Activated CD4-positive, alpha-beta T cell treated with anti-CD3 and anti-CD28 coated beads for 36 hours (primary cell): ENCODE measurements at regions not wholly inside any gene's neighbourhood (a gene's known extent, or its start where the extent isn't known, plus 50 kb on each side); places are given as distances from the start of the nearest gene placed in this dataset.

Experiments
- ATAC-seq: fragments of 200-7000 bp; cut with Tn5 transposase; one replicate; pipeline ENCODE4 v1.10.0; 2021; ENCODE audit warnings: mild to moderate bottlenecking, moderate library complexity
- CTCF ChIA-PET: fragments of 350-600 bp; sonication (Branson Sonifier 250); formaldehyde crosslinking; loops from one replicate; lab custom pipeline; 2021; ENCODE audit warnings: antibody characterized with exemption; lab: Charles Lee
- POLR2A ChIA-PET: fragments of 350-600 bp; sonication (Branson Sonifier 250); formaldehyde crosslinking; loops from one replicate; lab custom pipeline; 2021; ENCODE audit warnings: antibody characterized with exemption, inconsistent platforms; lab: Charles Lee
- DNase-seq: peaks from one replicate; pipeline ENCODE4 v3.0.0-alpha.2; 2020
- H3K27ac Mint-ChIP-seq: one replicate; pipeline ENCODE4 v1.8.0; 2021; ENCODE audit warnings: mixed read lengths
- H3K27me3 Mint-ChIP-seq: one replicate; pipeline ENCODE4 v1.8.0; 2021; ENCODE audit warnings: mixed read lengths
- H3K36me3 Mint-ChIP-seq: one replicate; pipeline ENCODE4 v1.8.0; 2021; ENCODE audit warnings: low read depth, mixed read lengths
- H3K4me1 Mint-ChIP-seq: one replicate; pipeline ENCODE4 v1.8.0; 2021; ENCODE audit warnings: mixed read lengths
- H3K4me3 Mint-ChIP-seq: one replicate; pipeline ENCODE4 v1.8.0; 2021; ENCODE audit warnings: mild to moderate bottlenecking, moderate library complexity, mixed read lengths
- H3K9me3 Mint-ChIP-seq: one replicate; pipeline ENCODE4 v1.8.0; 2021; ENCODE audit warnings: low read depth, mixed read lengths
- intact Hi-C, 2 experiments: fragments of 100-400 bp; cut with DNase I in 1 of 2; cut with micrococcal nuclease in 1 of 2; formaldehyde crosslinking; loops; one replicate each; pipeline versions ENCODE4 v1.14.2 to v1.15.1; 2022 to 2024; cut with DNase I, micrococcal nuclease

GRCh38 chr11:22491555-22492225 lies 133.9 kb downstream of the FANCF start:
- ATAC-seq (no peak), DNase-seq (no peak)
- Mint-ChIP-seq H3K9me3 (no peaks in the 10 kb centered on the region), H3K27me3 (peaks cover 4% of the 10 kb centered on the region), H3K4me3 (no peak overlapping the region), H3K27ac (no peak overlapping the region), H3K4me1 (no peaks in the 10 kb centered on the region), H3K36me3 (no peaks in the 10 kb centered on the region)
- ChIA-PET POLR2A (no interaction called here), CTCF (interaction anchor here (1.2 kb wide), 1 partner anchor 143 kb away, joined by 3 read pairs; no protein-coding TSS in a partner anchor)
- intact Hi-C loops, result no loop called here

DNA sequence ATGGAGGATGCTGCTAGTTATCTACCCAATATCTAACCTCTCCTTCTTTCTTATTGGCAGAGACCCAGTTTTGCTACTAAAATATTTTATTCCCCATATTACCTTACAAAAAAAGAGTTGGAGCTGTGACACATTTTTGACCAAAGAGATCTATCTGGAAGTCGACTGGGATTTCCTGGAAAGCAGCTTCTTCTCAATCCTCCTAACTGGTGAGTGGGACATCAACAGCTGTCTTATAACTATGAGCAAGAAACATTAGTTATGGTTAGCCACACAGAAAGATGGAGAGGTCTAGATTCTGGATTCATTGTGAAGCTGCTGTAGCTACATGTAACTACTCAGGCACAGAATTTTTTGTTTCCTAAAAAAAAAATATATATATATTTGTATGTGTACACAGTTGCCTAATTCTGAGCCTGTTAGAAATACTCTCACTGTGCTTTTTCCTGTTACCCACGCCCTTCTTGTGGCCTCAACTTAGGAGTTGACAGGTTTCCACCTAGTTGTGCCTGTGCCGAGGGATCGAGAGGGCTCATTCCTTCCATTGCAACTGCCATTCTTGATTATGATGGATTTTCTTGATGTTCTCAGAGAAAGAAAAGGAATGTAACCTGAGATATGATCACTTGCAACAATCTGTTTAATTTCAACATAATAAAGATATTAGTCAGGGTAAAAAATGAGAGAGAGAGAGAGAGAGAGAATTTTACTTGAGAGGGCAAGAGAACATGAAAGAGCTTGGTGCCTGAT lies 142.0 kb downstream of the SLC17A6 start:
- no peaks in the 10 kb centered on the region for H3K4me1 Mint-ChIP-seq
- CTCF ChIA-PET, result interaction anchor here (1.7 kb wide), 1 partner anchor 60 kb away, joined by 4 read pairs; no protein-coding TSS in a partner anchor
- no peaks in the 10 kb centered on the region for H3K9me3 Mint-ChIP-seq

GRCh38 chr11:22479208-22479607 lies 141.0 kb downstream of the SLC17A6 start:
- Mint-ChIP-seq H3K9me3 (no peaks in the 10 kb centered on the region), H3K27ac (no peak overlapping the region), H3K4me3 (no peak overlapping the region), H3K36me3 (no peaks in the 10 kb centered on the region), H3K27me3 (peaks cover 5% of the 10 kb centered on the region), H3K4me1 (no peaks in the 10 kb centered on the region)
- DNase-seq, result no peak
- no peak for ATAC-seq
- ChIA-PET CTCF (interaction anchor here (1.7 kb wide), 1 partner anchor 61 kb away, joined by 4 read pairs; no protein-coding TSS in a partner anchor), POLR2A (no interaction called here)
- intact Hi-C loops, result no loop called here

More for the DNA sequence above, 142.0 kb downstream of the SLC17A6 start:
- H3K27me3 Mint-ChIP-seq, result peaks cover 5% of the 10 kb centered on the region
- ATAC-seq (no peak), DNase-seq (no peak)
- POLR2A ChIA-PET, result no interaction called here
- no peak overlapping the region for H3K27ac Mint-ChIP-seq
- intact Hi-C loops, result no loop called here
- H3K4me3 Mint-ChIP-seq, result no peak overlapping the region
- no peaks in the 10 kb centered on the region for H3K36me3 Mint-ChIP-seq

DNA sequence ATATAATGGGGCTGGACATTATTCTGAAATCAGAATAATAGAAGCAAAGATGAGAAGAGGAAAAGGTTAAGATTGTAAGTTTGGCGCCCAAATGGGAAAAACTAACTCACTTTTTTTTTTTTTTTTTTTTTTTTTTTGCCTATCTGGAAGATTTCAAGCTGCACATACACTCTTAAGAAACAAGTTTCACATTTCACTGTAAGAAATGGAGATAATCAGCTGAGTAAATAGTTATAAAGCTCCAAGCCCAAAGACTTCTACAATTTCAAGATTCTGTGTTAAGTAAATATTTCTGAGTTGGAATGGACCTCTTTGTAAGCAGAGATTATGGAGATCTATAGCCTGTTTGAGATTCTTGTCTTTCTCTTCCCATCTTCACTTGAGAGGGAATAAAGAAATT lies 140.0 kb downstream of the SLC17A6 start:
- ChIA-PET POLR2A (no interaction called here), CTCF (no interaction called here)
- Mint-ChIP-seq H3K4me1 (no peaks in the 10 kb centered on the region), H3K36me3 (no peaks in the 10 kb centered on the region), H3K27ac (no peak overlapping the region), H3K27me3 (peaks cover 5% of the 10 kb centered on the region), H3K4me3 (no peak overlapping the region), H3K9me3 (no peaks in the 10 kb centered on the region)
- intact Hi-C loops, result no loop called here
- DNase-seq, result no peak
- ATAC-seq, result no peak

DNA sequence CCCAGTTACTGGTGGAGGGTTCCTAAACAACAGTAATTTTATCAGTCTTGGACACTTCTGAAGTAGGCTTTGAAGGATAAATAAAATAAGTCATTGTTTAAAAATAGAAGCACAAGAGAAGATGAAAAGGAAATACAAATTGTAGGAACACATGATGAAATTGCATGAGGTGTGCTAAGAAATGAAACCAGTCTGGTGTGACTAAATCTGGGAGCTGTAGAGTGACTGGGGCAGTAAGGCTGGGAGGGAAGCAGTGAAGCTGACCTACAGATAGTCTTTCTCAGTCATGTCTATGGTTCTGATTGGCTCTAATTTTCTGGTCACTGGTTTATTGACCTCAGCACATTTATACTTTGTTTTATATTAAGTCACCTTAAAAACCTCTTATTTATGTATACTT lies 139.1 kb downstream of the SLC17A6 start:
- intact Hi-C loops, result no loop called here

DNA sequence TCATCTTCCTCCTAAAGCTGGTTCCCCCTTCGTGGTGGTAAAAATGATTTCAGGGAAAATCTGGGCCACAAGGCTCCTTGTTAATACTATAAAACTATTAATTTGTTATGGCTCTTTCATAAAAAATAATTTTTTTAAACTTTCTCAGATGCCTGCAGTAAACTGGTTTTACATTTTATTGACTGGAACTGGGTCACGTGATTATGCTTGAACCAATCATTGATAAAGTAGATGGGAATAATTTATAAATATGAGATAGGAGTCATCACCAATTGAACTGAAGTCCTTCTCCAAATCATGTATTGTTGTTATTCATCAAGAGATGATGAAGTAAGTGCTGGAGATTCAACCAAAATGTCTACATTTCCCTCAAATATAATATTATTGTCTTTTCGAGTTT lies 138.4 kb downstream of the SLC17A6 start:
- no peaks in the 10 kb centered on the region for H3K36me3 Mint-ChIP-seq
- POLR2A ChIA-PET, result no interaction called here
- no peaks in the 10 kb centered on the region for H3K4me1 Mint-ChIP-seq
- no peak overlapping the region for H3K4me3 Mint-ChIP-seq
- CTCF ChIA-PET, result no interaction called here
- DNase-seq (no peak), ATAC-seq (no peak)
- intact Hi-C loops, result no loop called here
- peaks cover 5% of the 10 kb centered on the region for H3K27me3 Mint-ChIP-seq
- H3K27ac Mint-ChIP-seq, result no peak overlapping the region
- no peaks in the 10 kb centered on the region for H3K9me3 Mint-ChIP-seq

More for the DNA sequence above, 139.1 kb downstream of the SLC17A6 start:
- Mint-ChIP-seq H3K27me3 (peaks cover 5% of the 10 kb centered on the region), H3K9me3 (no peaks in the 10 kb centered on the region), H3K4me1 (no peaks in the 10 kb centered on the region), H3K36me3 (no peaks in the 10 kb centered on the region), H3K27ac (no peak overlapping the region), H3K4me3 (no peak overlapping the region)
- ChIA-PET CTCF (no interaction called here), POLR2A (no interaction called here)
- ATAC-seq (no peak), DNase-seq (no peak)

- H3K9me3 Mint-ChIP-seq, result no peaks in the 10 kb centered on the region
- no peak for ATAC-seq
- H3K27me3 Mint-ChIP-seq, result peaks cover 4% of the 10 kb centered on the region
- DNase-seq, result no peak
- H3K27ac Mint-ChIP-seq, result no peak overlapping the region
- no peaks in the 10 kb centered on the region for H3K4me1 Mint-ChIP-seq
- H3K4me3 Mint-ChIP-seq, result no peak overlapping the region
- no peaks in the 10 kb centered on the region for H3K36me3 Mint-ChIP-seq
- intact Hi-C loops, result no loop called here
- POLR2A ChIA-PET, result no interaction called here
- CTCF ChIA-PET, result interaction anchor here (0.7 kb wide), 1 partner anchor 160 kb away, joined by 3 read pairs; no protein-coding TSS in a partner anchor
These were observed 136.4 kb downstream of the SLC17A6 start for GRCh38 chr11:22474616-22475015.

DNA sequence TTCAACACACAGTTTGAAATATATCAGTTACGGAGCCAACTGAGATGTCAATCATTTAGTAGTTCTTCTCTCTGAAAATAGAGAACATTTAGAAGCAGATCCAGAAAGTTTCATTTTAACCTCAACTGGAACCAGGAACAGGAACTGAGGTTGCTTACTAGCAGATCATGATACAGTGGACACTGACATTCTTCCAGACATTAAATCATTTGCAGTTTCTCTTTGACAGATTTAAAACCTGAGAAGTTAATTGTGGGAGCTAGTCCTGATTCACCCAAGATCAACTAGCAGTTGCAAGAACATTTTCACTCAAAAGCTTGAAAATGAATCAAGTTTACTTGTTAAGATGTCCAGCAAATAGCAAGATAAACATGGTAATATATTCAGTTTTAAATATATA lies 135.4 kb downstream of the SLC17A6 start:
- ChIA-PET POLR2A (no interaction called here), CTCF (no interaction called here)
- H3K4me1 Mint-ChIP-seq, result no peaks in the 10 kb centered on the region
- ATAC-seq, result no peak
- intact Hi-C loops, result no loop called here
- no peaks in the 10 kb centered on the region for H3K36me3 Mint-ChIP-seq
- H3K27me3 Mint-ChIP-seq, result peaks cover 2% of the 10 kb centered on the region
- no peaks in the 10 kb centered on the region for H3K9me3 Mint-ChIP-seq
- H3K4me3 Mint-ChIP-seq, result no peak overlapping the region
- H3K27ac Mint-ChIP-seq, result no peak overlapping the region
- no peak for DNase-seq

DNA sequence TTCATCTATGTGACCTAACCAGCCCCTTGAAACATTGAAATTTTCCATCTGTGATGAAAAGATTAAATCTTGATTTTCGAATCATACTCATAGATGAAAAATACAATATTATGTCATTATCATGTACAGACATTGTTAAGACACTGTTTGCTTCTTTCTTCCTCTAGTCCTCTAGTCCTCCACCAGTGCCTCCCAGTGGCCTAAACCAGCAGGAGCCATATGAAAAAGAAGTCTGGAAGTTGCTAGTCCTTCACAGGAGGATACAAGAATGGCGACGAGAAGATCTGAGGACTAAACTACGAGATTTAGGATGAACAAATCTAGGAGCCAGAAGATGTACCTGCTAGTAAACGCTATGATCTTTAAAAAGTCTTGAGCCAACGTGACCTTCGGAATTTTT lies 134.1 kb downstream of the SLC17A6 start:
- Mint-ChIP-seq H3K36me3 (no peaks in the 10 kb centered on the region), H3K4me1 (no peaks in the 10 kb centered on the region), H3K27ac (no peak overlapping the region), H3K4me3 (no peak overlapping the region), H3K9me3 (no peaks in the 10 kb centered on the region), H3K27me3 (peaks cover 8% of the 10 kb centered on the region)
- no peak for ATAC-seq
- intact Hi-C loops, result no loop called here
- DNase-seq, result no peak
- ChIA-PET CTCF (no interaction called here), POLR2A (no interaction called here)

DNA sequence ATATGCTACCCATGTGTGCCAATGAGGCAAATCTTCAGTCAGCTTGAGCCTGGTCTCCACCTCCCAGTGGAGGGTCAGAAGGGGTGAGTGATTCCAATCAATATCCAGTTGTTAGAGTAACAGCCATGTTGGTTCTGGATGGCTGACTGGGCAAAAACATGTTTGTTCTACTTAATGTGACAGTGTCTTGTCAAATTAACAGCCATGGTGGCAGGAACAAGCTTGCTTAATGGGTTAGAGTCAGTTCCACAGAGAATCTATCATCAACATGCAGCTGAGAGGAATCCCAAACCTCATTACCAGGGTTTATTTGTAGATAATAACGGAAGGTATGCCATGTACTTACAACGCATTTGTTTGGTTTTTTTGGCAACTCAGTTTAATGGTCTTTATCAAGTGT lies 133.2 kb downstream of the SLC17A6 start:
- H3K4me3 Mint-ChIP-seq, result no peak overlapping the region
- no peaks in the 10 kb centered on the region for H3K36me3 Mint-ChIP-seq
- H3K27me3 Mint-ChIP-seq, result peaks cover 8% of the 10 kb centered on the region
- no peak overlapping the region for H3K27ac Mint-ChIP-seq
- POLR2A ChIA-PET, result no interaction called here
- ATAC-seq (no peak), DNase-seq (no peak)
- intact Hi-C loops, result no loop called here
- no peaks in the 10 kb centered on the region for H3K9me3 Mint-ChIP-seq
- CTCF ChIA-PET, result no interaction called here
- no peaks in the 10 kb centered on the region for H3K4me1 Mint-ChIP-seq

- ATAC-seq (no peak), DNase-seq (no peak)
- Mint-ChIP-seq H3K27me3 (peaks cover 14% of the 10 kb centered on the region), H3K4me3 (no peak overlapping the region), H3K9me3 (no peaks in the 10 kb centered on the region), H3K27ac (no peak overlapping the region), H3K4me1 (no peaks in the 10 kb centered on the region), H3K36me3 (no peaks in the 10 kb centered on the region)
- intact Hi-C loops, result no loop called here
- POLR2A ChIA-PET, result no interaction called here
- CTCF ChIA-PET, result no interaction called here
These were observed 129.6 kb downstream of the SLC17A6 start for GRCh38 chr11:22467741-22468140.

DNA sequence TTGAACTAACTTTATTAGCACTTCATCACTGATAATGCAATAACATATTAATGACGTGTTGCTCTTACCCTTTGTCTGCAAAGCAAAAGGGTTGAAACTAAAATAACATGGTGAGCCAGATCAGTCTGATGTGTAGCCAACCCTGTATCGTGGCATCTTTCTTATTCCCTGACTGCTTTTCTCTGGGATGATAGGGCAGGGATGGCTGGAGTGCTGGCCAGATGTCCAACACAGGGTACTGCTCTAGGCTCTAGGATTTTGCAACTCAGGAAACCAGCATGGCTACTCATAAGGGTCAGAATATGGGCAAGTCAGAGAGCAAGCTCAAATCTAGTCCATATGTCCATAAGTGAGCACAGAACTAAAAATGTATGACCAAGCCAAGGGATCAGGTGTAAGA lies 129.1 kb downstream of the SLC17A6 start:
- POLR2A ChIA-PET, result no interaction called here
- intact Hi-C loops, result no loop called here
- H3K36me3 Mint-ChIP-seq, result no peaks in the 10 kb centered on the region
- no peak overlapping the region for H3K4me3 Mint-ChIP-seq
- CTCF ChIA-PET, result no interaction called here
- no peak overlapping the region for H3K27ac Mint-ChIP-seq
- no peaks in the 10 kb centered on the region for H3K4me1 Mint-ChIP-seq
- ATAC-seq (no peak), DNase-seq (no peak)
- H3K27me3 Mint-ChIP-seq, result peaks cover 14% of the 10 kb centered on the region
- no peaks in the 10 kb centered on the region for H3K9me3 Mint-ChIP-seq
